K562 (cell line): ENCODE measurements at regions not wholly inside any gene's neighbourhood (a gene's known extent, or its start where the extent isn't known, plus 50 kb on each side); places are given as distances from the start of the nearest gene placed in this dataset.
"Not testable (repeated sequence)": the region's sequence is repeated elsewhere in the genome, so short reads cannot be mapped to it uniquely, and the experiment has no call there.

Source experiments
- ATAC-seq: fragments of 200-7000 bp; cut with Tn5 transposase; 3 replicates; pipeline ENCODE4 v1.9.1; 2020; ENCODE audit warnings: moderate library complexity
- BruUV-seq: library from RNA; stranded (reverse); fragments of 400-500 nt; replicated peaks from 2 replicates; lab custom pipeline; 2021; lab: Mats Ljungman, UMichigan
- CTCF ChIA-PET: fragments of 300-600 bp; formaldehyde crosslinking; extraction: SDS; loops from one replicate; lab custom pipeline; 2021; ENCODE audit warnings: low intra/inter-chr PET ratio; lab: Yijun Ruan, JAX
- POLR2A ChIA-PET: fragments of 300-600, 350-650 bp; sonication (Branson Sonifier 250); formaldehyde crosslinking; extraction: SDS; loops from one replicate; lab custom pipeline; 2021; ENCODE audit warnings: antibody characterized with exemption, inconsistent platforms; lab: Yijun Ruan, JAX
- DNase-seq, 4 experiments: peaks; one replicate each; pipeline versions ENCODE4 v3.0.0 to v3.0.0-alpha.2; 2011 to 2018; ENCODE audit warnings: low spot score in 3 of 4, mixed read lengths in 3 of 4; ENCODE audit errors: extremely low read depth in 1 of 4
- FAIRE-seq: peaks from 2 replicates; lab custom pipeline; 2011; peaks lifted over from hg19 to GRCh38; lab: Jason Lieb, UNC
- H2AFZ ChIP-seq: 2 replicates; pipeline ENCODE4 v1.6.0; 2011; ENCODE audit warnings: low read depth, low read length, control low read depth, inconsistent platforms
- H3K27ac ChIP-seq: fragments of 200-600 bp; 3 replicates; pipeline ENCODE4 v1.8.0; 2011; ENCODE audit warnings: low read depth, mild to moderate bottlenecking, control low read depth, inconsistent platforms, low read length, moderate library complexity, mixed read lengths; ENCODE audit errors: extremely low read depth
- H3K27me3 ChIP-seq, 2 experiments: fragments of 300-600 bp in 1 of 2; 2 replicates in 1 of 2; 3 replicates in 1 of 2; pipeline versions ENCODE4 v1.6.0 to v1.8.0; 2011; ENCODE audit warnings: inconsistent platforms in 2 of 2, low read length in 2 of 2, mild to moderate bottlenecking in 1 of 2, mixed read lengths in 1 of 2, moderate library complexity in 1 of 2; ENCODE audit not compliant: control insufficient read depth in 2 of 2, insufficient read depth in 2 of 2
- H3K36me3 ChIP-seq: fragments of 300-600 bp; 3 replicates; pipeline ENCODE4 v1.8.0; 2011; ENCODE audit warnings: mild to moderate bottlenecking, low read length, inconsistent platforms; ENCODE audit not compliant: control insufficient read depth, insufficient read depth
- H3K4me1 ChIP-seq, 2 experiments: fragments of 200-600 bp in 1 of 2; replicated peaks in 1 of 2; 2 replicates in 1 of 2; 3 replicates in 1 of 2; pipeline versions ENCODE4 v1.5.1 to v1.8.0; 2011; ENCODE audit warnings: inconsistent platforms in 2 of 2, low read length in 2 of 2, mild to moderate bottlenecking in 1 of 2, mixed read lengths in 1 of 2, moderate library complexity in 1 of 2; ENCODE audit not compliant: control insufficient read depth in 2 of 2, insufficient read depth in 2 of 2
- H3K4me2 ChIP-seq: 2 replicates; pipeline ENCODE4 v1.6.1; 2011; ENCODE audit warnings: low read length, control low read depth, inconsistent platforms, mixed read lengths; ENCODE audit not compliant: insufficient read depth
- H3K4me3 ChIP-seq: fragments of 200-600 bp; sonication (generic), shearing (Covaris generic); 2 replicates; pipeline ENCODE4 v1.5.1; 2016; ENCODE audit warnings: control low read depth, inconsistent platforms
- H3K79me2 ChIP-seq: fragments of 200-600 bp; 3 replicates; pipeline ENCODE4 v1.8.0; 2011; ENCODE audit warnings: low read length, inconsistent platforms; ENCODE audit not compliant: control insufficient read depth, insufficient read depth
- H3K9ac ChIP-seq, 2 experiments: 2 replicates each; pipeline versions ENCODE4 v1.6.0 to v1.6.1; 2011; ENCODE audit warnings: low read depth in 2 of 2, low read length in 2 of 2, control low read depth in 1 of 2, inconsistent platforms in 1 of 2, mild to moderate bottlenecking in 1 of 2, mixed read lengths in 1 of 2; ENCODE audit not compliant: insufficient read depth in 1 of 2
- H3K9me1 ChIP-seq: one replicate; pipeline ENCODE4 v1.6.0; 2011; ENCODE audit warnings: inconsistent platforms, mild to moderate bottlenecking, low read length, moderate library complexity; ENCODE audit not compliant: control insufficient read depth, insufficient read depth
- H3K9me3 ChIP-seq: replicated peaks from 2 replicates; pipeline ENCODE4 v1.5.1; 2011; ENCODE audit warnings: low read depth, low read length, inconsistent platforms; ENCODE audit not compliant: control insufficient read depth, insufficient read depth
- H4K20me1 ChIP-seq: replicated peaks from 2 replicates; pipeline ENCODE4 v1.6.1; 2011; ENCODE audit warnings: low read length, inconsistent platforms, mixed read lengths; ENCODE audit not compliant: control insufficient read depth, insufficient read depth
- E2F5 ChIP-seq: sonication (generic); formaldehyde crosslinking; IDR thresholded peaks from 2 replicates; pipeline ENCODE4 v1.8.0; 2022; ENCODE audit warnings: mild to moderate bottlenecking, missing genetic modification reagents
- ELF2 ChIP-seq: fragments of 250-450 bp; sonication (Bioruptor Pico); IDR thresholded peaks from 2 replicates; pipeline ENCODE4 v1.5.0; 2021; ENCODE audit warnings: mild to moderate bottlenecking
- FOXM1 ChIP-seq, 2 experiments: fragments of 450-650 bp in 1 of 2; sonication (generic) in 1 of 2; formaldehyde crosslinking in 1 of 2; IDR thresholded peaks; 2 replicates each; pipeline versions ENCODE4 v1.6.1 to v1.9.0; 2017 to 2022; ENCODE audit warnings: low read depth in 2 of 2, mild to moderate bottlenecking in 2 of 2, missing genetic modification reagents in 1 of 2, moderate library complexity in 1 of 2
- PHTF2 ChIP-seq: fragments of 250-450 bp; sonication (Bioruptor Pico); IDR thresholded peaks from 2 replicates; pipeline ENCODE4 v1.5.0; 2021; ENCODE audit warnings: mild to moderate bottlenecking
- RBM25 ChIP-seq: fragments of 200-400 bp; formaldehyde crosslinking; IDR thresholded peaks from 2 replicates; pipeline ENCODE4 v1.6.1; 2018; ENCODE audit warnings: low read length, low read depth, moderate library complexity; ENCODE audit not compliant: severe bottlenecking
- TBP ChIP-seq: optimal IDR thresholded peaks from 2 replicates; pipeline ENCODE3; 2011; ENCODE audit warnings: low read depth, low read length, improper control_type of control experiment
- THRB ChIP-seq: fragments of 450-650 bp; formaldehyde crosslinking; conservative IDR thresholded peaks from 2 replicates; pipeline ENCODE4 v1.4.0; 2022; ENCODE audit warnings: mild to moderate bottlenecking, missing genetic modification characterization
- ZNF253 ChIP-seq: fragments of 250-450 bp; sonication (Bioruptor Pico); conservative IDR thresholded peaks from 2 replicates; pipeline ENCODE4 v1.6.1; 2021; ENCODE audit warnings: mild to moderate bottlenecking
- ZNF561 ChIP-seq: fragments of 450-650 bp; formaldehyde crosslinking; conservative IDR thresholded peaks from 2 replicates; pipeline ENCODE4 v1.4.0; 2020; ENCODE audit warnings: mild to moderate bottlenecking, moderate library complexity
- WGBS: fragments of 100-300 bp; shearing (Covaris generic); methylation state at CpG from one replicate; pipeline ENCODE4 v1.1.6; 2016; ENCODE audit warnings: low coverage, mixed read lengths; ENCODE audit not compliant: insufficient coverage; ENCODE audit errors: missing lambda C conversion rate; 5-methylcytosine and 5-hydroxymethylcytosine counted together
- in situ Hi-C: fragments of 300-500 bp; cut with MboI; formaldehyde crosslinking; loops from 4 replicates; pipeline ENCODE4 v1.15.0; 2018; ENCODE audit warnings: inconsistent platforms, mixed read lengths
- intact Hi-C: fragments of 100-400 bp; cut with micrococcal nuclease; formaldehyde crosslinking; loops from 2 replicates; pipeline ENCODE4 v1.14.2; 2022

DNA sequence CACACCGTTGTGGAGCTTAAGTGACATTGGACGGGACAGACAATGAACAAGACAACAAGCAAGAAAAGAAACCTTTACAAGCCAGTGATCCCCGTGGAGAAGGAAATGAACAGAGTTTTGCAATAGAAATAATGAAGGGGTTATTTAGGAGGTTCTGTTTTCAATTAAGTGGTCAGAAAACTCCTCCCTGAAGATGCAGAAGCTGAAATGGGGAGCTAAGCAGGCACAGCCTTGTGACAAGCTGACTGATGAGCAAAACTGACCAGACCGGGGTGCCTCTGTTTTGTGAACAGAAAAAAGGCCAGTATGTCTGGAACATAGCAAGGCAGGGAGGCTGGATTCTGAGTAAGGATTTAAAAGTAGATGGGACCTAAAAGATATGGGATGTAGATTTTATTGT, 299.8 kb upstream of the POM121L12 start:
- in situ Hi-C loops (loop anchor here (25.0 kb wide), 1 partner anchor 1148 kb away; no protein-coding TSS in a partner anchor), intact Hi-C loops (no loop called here)
- Histone ChIP-seq H3K27ac (no peak overlapping the region), H3K9me1 (no peaks in the 10 kb centered on the region), H3K4me1 (no peaks in the 10 kb centered on the region), H3K9ac (no peak overlapping the region), H2AFZ (no peak overlapping the region), H3K27me3 (no peaks in the 10 kb centered on the region), H3K4me3 (no peak overlapping the region), H4K20me1 (no peaks in the 10 kb centered on the region), H3K79me2 (no peaks in the 10 kb centered on the region), H3K36me3 (no peaks in the 10 kb centered on the region), H3K4me2 (no peak overlapping the region), H3K9me3 (no peaks in the 10 kb centered on the region; the same call in 1 of the 2 replicates)
- FAIRE-seq, result no peak
- ATAC-seq, result no peak
- no peak for TF ChIP-seq THRB (CRISPR knock-in tag)
- TF ChIP-seq RBM25, result no peak
- TF ChIP-seq TBP, result no peak
- no peak for TF ChIP-seq FOXM1 (IDR thresholded peaks at IDR 0.05; ENCODE audit: low read depth)
- no peak for TF ChIP-seq FOXM1 (CRISPR knock-in tag; IDR thresholded peaks at IDR 0.05; ENCODE audit: low read depth)
- no peak for TF ChIP-seq ELF2
- TF ChIP-seq E2F5 (CRISPR knock-in tag), result no peak
- TF ChIP-seq PHTF2, result no peak
- no peak for TF ChIP-seq ZNF253 (CRISPR knock-in tag)
- TF ChIP-seq ZNF561 (CRISPR knock-in tag), result no peak
- 0% methylated on average over 4 of the region's 4 CpGs for WGBS
- CTCF ChIA-PET, result no interaction called here
- no peak for DNase-seq
- BruUV-seq, result no TSS peak
- POLR2A ChIA-PET, result no interaction called here

DNA sequence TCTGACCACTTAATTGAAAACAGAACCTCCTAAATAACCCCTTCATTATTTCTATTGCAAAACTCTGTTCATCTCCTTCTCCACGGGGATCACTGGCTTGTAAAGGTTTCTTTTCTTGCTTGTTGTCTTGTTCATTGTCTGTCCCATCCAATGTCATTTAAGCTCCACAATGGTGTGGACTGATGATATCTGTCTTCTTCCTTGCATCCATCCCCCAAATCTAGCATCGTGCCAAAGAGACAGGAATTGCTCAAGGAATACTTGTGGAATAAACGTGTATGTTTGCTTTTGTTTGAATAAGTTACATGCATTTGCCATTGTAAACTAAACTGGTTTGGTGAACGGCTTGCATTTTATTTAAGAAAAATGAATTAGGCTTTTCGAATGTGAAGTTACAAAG, 306.8 kb upstream of the POM121L12 start:
- ATAC-seq, BruUV-seq, H3K27me3 ChIP-seq, H3K9ac ChIP-seq, H2AFZ ChIP-seq, intact Hi-C loops, H3K4me3 ChIP-seq, POLR2A ChIA-PET, CTCF ChIA-PET, H3K27ac ChIP-seq, H3K36me3 ChIP-seq, H3K9me3 ChIP-seq, DNase-seq, H3K4me2 ChIP-seq, H3K9me1 ChIP-seq, H3K79me2 ChIP-seq, H4K20me1 ChIP-seq, H3K4me1 ChIP-seq, FAIRE-seq: not testable (repeated sequence)
- in situ Hi-C loops, result loop anchor here (25.0 kb wide), 1 partner anchor 1141 kb away; no protein-coding TSS in a partner anchor
- 0% methylated on average over 4 of the region's 5 CpGs for WGBS
